ENCODE measurements at regions not wholly inside any gene's neighbourhood (a gene's known extent, or its start where the extent isn't known, plus 50 kb on each side); places are given as distances from the start of the nearest gene placed in this dataset.
"Not testable (repeated sequence)": the region's sequence is repeated elsewhere in the genome, so short reads cannot be mapped to it uniquely, and the experiment has no call there.

GRCh38 chr6:60395261-60395660 is 1890.8 kb downstream of the KHDRBS2 start:
- intact Hi-C loops (cut with DNase I); DNase-seq; ATAC-seq: not testable (repeated sequence)

DNA sequence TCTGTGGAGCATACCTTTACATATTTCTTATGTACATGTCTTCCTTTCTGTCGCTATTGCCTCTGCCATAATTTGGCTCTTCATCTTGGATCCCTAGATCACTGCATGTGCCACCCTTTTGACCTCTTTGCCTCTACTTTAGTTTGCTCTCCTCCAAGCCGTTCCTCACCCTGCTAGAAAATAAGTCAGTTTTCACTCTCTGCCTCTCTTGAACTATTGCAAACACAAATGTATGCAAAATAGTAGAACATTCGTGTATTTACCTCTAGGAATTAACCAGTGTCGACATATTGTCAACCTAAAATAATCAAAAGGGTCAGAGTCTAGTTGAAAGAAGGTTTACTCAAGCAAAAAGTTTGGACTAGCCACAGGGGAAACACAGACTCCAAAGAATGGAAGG is 1893.1 kb downstream of the KHDRBS2 start:
- ATAC-seq; DNase-seq; intact Hi-C loops (cut with DNase I): not testable (repeated sequence)

DNA sequence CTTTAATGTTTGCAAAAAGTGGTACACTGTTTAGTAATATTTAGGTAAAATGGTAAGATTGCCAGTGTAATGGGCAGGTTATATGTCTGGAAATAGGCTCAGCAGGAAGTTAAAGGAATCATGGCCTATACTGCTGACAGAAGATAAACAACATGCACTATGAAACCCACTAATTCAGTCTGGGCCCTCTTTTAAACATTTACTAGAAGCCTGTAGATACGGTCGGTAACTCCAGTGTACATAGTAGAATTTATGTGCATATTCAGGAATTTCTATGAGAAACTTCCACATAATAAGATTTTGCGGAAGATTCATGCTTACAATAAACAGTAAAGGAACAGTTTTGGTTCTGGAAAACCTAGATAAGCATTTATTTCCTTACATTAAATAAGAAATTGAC is 1896.9 kb downstream of the KHDRBS2 start:
- DNase-seq; intact Hi-C loops (cut with DNase I); ATAC-seq: not testable (repeated sequence)

- intact Hi-C loops (cut with DNase I); DNase-seq; ATAC-seq: not testable (repeated sequence)
Observed at GRCh38 chr6:60384614-60385013, 1901.4 kb downstream of the KHDRBS2 start.

GRCh38 chr6:60382771-60383170 is 1903.3 kb downstream of the KHDRBS2 start:
- ATAC-seq; DNase-seq; intact Hi-C loops (cut with DNase I): not testable (repeated sequence)

GRCh38 chr6:60374078-60374477 is 1911.9 kb downstream of the KHDRBS2 start:
- ATAC-seq; intact Hi-C loops (cut with DNase I); DNase-seq: not testable (repeated sequence)

DNA sequence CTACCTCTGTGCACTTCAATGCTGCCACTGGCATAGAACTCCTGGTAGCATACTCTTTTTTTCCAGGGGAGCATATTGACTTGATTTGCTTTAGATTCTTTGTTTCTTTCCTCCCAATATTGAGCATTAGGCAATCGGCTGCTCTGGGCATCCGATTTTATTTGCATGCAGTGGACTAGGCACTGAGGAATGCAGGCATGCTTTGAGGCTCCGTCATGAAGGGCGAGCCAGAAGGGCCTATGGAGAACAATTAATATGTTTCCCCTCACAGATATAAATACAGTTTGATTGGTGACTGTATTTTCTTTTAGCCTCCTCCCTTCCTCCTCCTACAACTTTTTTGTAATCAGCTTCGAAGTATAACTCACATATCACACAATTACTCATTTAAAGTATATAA is 1918.2 kb downstream of the KHDRBS2 start:
- DNase-seq; intact Hi-C loops (cut with DNase I); ATAC-seq: not testable (repeated sequence)

GRCh38 chr6:60365901-60366300 is 1920.1 kb downstream of the KHDRBS2 start:
- DNase-seq; ATAC-seq; intact Hi-C loops (cut with DNase I): not testable (repeated sequence)

GRCh38 chr6:60342411-60343008 is 1943.5 kb downstream of the KHDRBS2 start:
- DNase-seq; intact Hi-C loops (cut with DNase I); ATAC-seq: not testable (repeated sequence)

GRCh38 chr6:60338328-60339071 is 1947.5 kb downstream of the KHDRBS2 start:
- intact Hi-C loops (cut with DNase I); ATAC-seq: not testable (repeated sequence)

GRCh38 chr6:60335124-60335523 is 1950.9 kb downstream of the KHDRBS2 start:
- ATAC-seq; intact Hi-C loops (cut with DNase I); DNase-seq: not testable (repeated sequence)

More at GRCh38 chr6:60338328-60339071, 1947.5 kb downstream of the KHDRBS2 start:
- not testable (repeated sequence) for DNase-seq

DNA sequence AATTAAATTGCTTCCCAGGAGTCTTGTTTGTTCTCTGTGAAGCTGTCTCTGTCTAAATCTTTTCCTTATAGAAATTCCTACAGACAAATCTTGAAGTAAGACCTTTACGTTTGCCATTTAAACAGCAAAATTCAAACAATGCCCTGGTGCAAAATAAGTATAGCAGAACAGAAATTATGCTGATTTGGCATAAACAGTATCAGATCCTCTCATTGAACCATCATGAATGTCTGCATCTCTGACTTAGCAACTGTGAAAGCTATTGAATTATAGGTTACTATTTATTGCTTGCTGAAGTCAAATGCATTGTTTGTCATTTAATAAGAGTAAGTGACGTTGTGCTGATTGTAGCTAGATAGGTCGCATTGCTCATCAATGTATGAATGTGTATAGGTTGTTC is 1952.3 kb downstream of the KHDRBS2 start:
- intact Hi-C loops (cut with DNase I); DNase-seq; ATAC-seq: not testable (repeated sequence)

GRCh38 chr6:60308939-60309338 is 1977.1 kb downstream of the KHDRBS2 start:
- intact Hi-C loops (cut with DNase I); ATAC-seq; DNase-seq: not testable (repeated sequence)
